K562 (cell line): ENCODE measurements at regions not wholly inside any gene's neighbourhood (a gene's known extent, or its start where the extent isn't known, plus 50 kb on each side); places are given as distances from the start of the nearest gene placed in this dataset.

Source experiments
- ATAC-seq: fragments of 200-7000 bp; cut with Tn5 transposase; 3 replicates; pipeline ENCODE4 v1.9.1; 2020; ENCODE audit warnings: moderate library complexity
- BruUV-seq: library from RNA; stranded (reverse); fragments of 400-500 nt; replicated peaks from 2 replicates; lab custom pipeline; 2021; lab: Mats Ljungman, UMichigan
- CTCF ChIA-PET: fragments of 300-600 bp; formaldehyde crosslinking; extraction: SDS; loops from one replicate; lab custom pipeline; 2021; ENCODE audit warnings: low intra/inter-chr PET ratio; lab: Yijun Ruan, JAX
- POLR2A ChIA-PET: fragments of 300-600, 350-650 bp; sonication (Branson Sonifier 250); formaldehyde crosslinking; extraction: SDS; loops from one replicate; lab custom pipeline; 2021; ENCODE audit warnings: antibody characterized with exemption, inconsistent platforms; lab: Yijun Ruan, JAX
- DNase-seq, 4 experiments: peaks; one replicate each; pipeline versions ENCODE4 v3.0.0 to v3.0.0-alpha.2; 2011 to 2018; ENCODE audit warnings: low spot score in 3 of 4, mixed read lengths in 3 of 4; ENCODE audit errors: extremely low read depth in 1 of 4
- FAIRE-seq: peaks from 2 replicates; lab custom pipeline; 2011; peaks lifted over from hg19 to GRCh38; lab: Jason Lieb, UNC
- H2AFZ ChIP-seq: 2 replicates; pipeline ENCODE4 v1.6.0; 2011; ENCODE audit warnings: low read depth, low read length, control low read depth, inconsistent platforms
- H3K27ac ChIP-seq: fragments of 200-600 bp; 3 replicates; pipeline ENCODE4 v1.8.0; 2011; ENCODE audit warnings: low read depth, mild to moderate bottlenecking, control low read depth, inconsistent platforms, low read length, moderate library complexity, mixed read lengths; ENCODE audit errors: extremely low read depth
- H3K27me3 ChIP-seq, 2 experiments: fragments of 300-600 bp in 1 of 2; 2 replicates in 1 of 2; 3 replicates in 1 of 2; pipeline versions ENCODE4 v1.6.0 to v1.8.0; 2011; ENCODE audit warnings: inconsistent platforms in 2 of 2, low read length in 2 of 2, mild to moderate bottlenecking in 1 of 2, mixed read lengths in 1 of 2, moderate library complexity in 1 of 2; ENCODE audit not compliant: control insufficient read depth in 2 of 2, insufficient read depth in 2 of 2
- H3K36me3 ChIP-seq: fragments of 300-600 bp; 3 replicates; pipeline ENCODE4 v1.8.0; 2011; ENCODE audit warnings: mild to moderate bottlenecking, low read length, inconsistent platforms; ENCODE audit not compliant: control insufficient read depth, insufficient read depth
- H3K4me1 ChIP-seq, 2 experiments: fragments of 200-600 bp in 1 of 2; replicated peaks in 1 of 2; 2 replicates in 1 of 2; 3 replicates in 1 of 2; pipeline versions ENCODE4 v1.5.1 to v1.8.0; 2011; ENCODE audit warnings: inconsistent platforms in 2 of 2, low read length in 2 of 2, mild to moderate bottlenecking in 1 of 2, mixed read lengths in 1 of 2, moderate library complexity in 1 of 2; ENCODE audit not compliant: control insufficient read depth in 2 of 2, insufficient read depth in 2 of 2
- H3K4me2 ChIP-seq: 2 replicates; pipeline ENCODE4 v1.6.1; 2011; ENCODE audit warnings: low read length, control low read depth, inconsistent platforms, mixed read lengths; ENCODE audit not compliant: insufficient read depth
- H3K4me3 ChIP-seq: fragments of 200-600 bp; sonication (generic), shearing (Covaris generic); 2 replicates; pipeline ENCODE4 v1.5.1; 2016; ENCODE audit warnings: control low read depth, inconsistent platforms
- H3K79me2 ChIP-seq: fragments of 200-600 bp; 3 replicates; pipeline ENCODE4 v1.8.0; 2011; ENCODE audit warnings: low read length, inconsistent platforms; ENCODE audit not compliant: control insufficient read depth, insufficient read depth
- H3K9ac ChIP-seq, 2 experiments: 2 replicates each; pipeline versions ENCODE4 v1.6.0 to v1.6.1; 2011; ENCODE audit warnings: low read depth in 2 of 2, low read length in 2 of 2, control low read depth in 1 of 2, inconsistent platforms in 1 of 2, mild to moderate bottlenecking in 1 of 2, mixed read lengths in 1 of 2; ENCODE audit not compliant: insufficient read depth in 1 of 2
- H3K9me1 ChIP-seq: one replicate; pipeline ENCODE4 v1.6.0; 2011; ENCODE audit warnings: inconsistent platforms, mild to moderate bottlenecking, low read length, moderate library complexity; ENCODE audit not compliant: control insufficient read depth, insufficient read depth
- H3K9me3 ChIP-seq: replicated peaks from 2 replicates; pipeline ENCODE4 v1.5.1; 2011; ENCODE audit warnings: low read depth, low read length, inconsistent platforms; ENCODE audit not compliant: control insufficient read depth, insufficient read depth
- H4K20me1 ChIP-seq: replicated peaks from 2 replicates; pipeline ENCODE4 v1.6.1; 2011; ENCODE audit warnings: low read length, inconsistent platforms, mixed read lengths; ENCODE audit not compliant: control insufficient read depth, insufficient read depth
- ETS1 ChIP-seq: conservative IDR thresholded peaks from 2 replicates; pipeline ENCODE4 v1.6.1; 2011; ENCODE audit warnings: low read depth, mild to moderate bottlenecking, low read length; ENCODE audit not compliant: control insufficient read depth
- FOXP1 ChIP-seq: sonication (generic); formaldehyde crosslinking; IDR thresholded peaks from 2 replicates; pipeline ENCODE4 v1.8.0; 2022; ENCODE audit warnings: mild to moderate bottlenecking, missing genetic modification reagents
- IFI16 ChIP-seq: fragments of 250-450 bp; sonication (Bioruptor Pico); IDR thresholded peaks from 2 replicates; pipeline ENCODE4 v2.1.2; 2022; ENCODE audit warnings: mild to moderate bottlenecking, inconsistent platforms
- KAT7 ChIP-seq: sonication (generic); formaldehyde crosslinking; IDR thresholded peaks from 2 replicates; pipeline ENCODE4 v1.8.0; 2022; ENCODE audit warnings: missing genetic modification reagents, mild to moderate bottlenecking, borderline replicate concordance
- KHSRP ChIP-seq: fragments of 450-650 bp; IDR thresholded peaks from 2 replicates; pipeline ENCODE4 v1.6.1; 2017
- SMARCA4 ChIP-seq: fragments of 450-650 bp; IDR thresholded peaks from 2 replicates; pipeline ENCODE4 v1.6.1; 2016
- ZNF146 ChIP-seq: IDR thresholded peaks from one replicate; pipeline ENCODE4 v1.6.1; 2018; ENCODE audit warnings: missing compliant biosample characterization; ENCODE audit not compliant: unreplicated experiment
- ZNF23 ChIP-seq: fragments of 250-450 bp; sonication (Bioruptor Pico); IDR thresholded peaks from 2 replicates; pipeline ENCODE4 v1.4.0; 2020; ENCODE audit warnings: mild to moderate bottlenecking
- ZNF785 ChIP-seq: fragments of 250-450 bp; sonication (Bioruptor Pico); IDR thresholded peaks from 2 replicates; pipeline ENCODE4 v1.4.0; 2020; ENCODE audit warnings: mild to moderate bottlenecking
- WGBS: fragments of 100-300 bp; shearing (Covaris generic); methylation state at CpG from one replicate; pipeline ENCODE4 v1.1.6; 2016; ENCODE audit warnings: low coverage, mixed read lengths; ENCODE audit not compliant: insufficient coverage; ENCODE audit errors: missing lambda C conversion rate; 5-methylcytosine and 5-hydroxymethylcytosine counted together
- in situ Hi-C: fragments of 300-500 bp; cut with MboI; formaldehyde crosslinking; loops from 4 replicates; pipeline ENCODE4 v1.15.0; 2018; ENCODE audit warnings: inconsistent platforms, mixed read lengths
- intact Hi-C: fragments of 100-400 bp; cut with micrococcal nuclease; formaldehyde crosslinking; loops from 2 replicates; pipeline ENCODE4 v1.14.2; 2022

GRCh38 chr12:97323154-97323553 lies 139.4 kb upstream of the RMST start:
- H4K20me1 ChIP-seq = no peaks in the 10 kb centered on the region
- ATAC-seq (no peak), DNase-seq (no peak), FAIRE-seq (no peak)
- H3K36me3 ChIP-seq = no peaks in the 10 kb centered on the region
- no peaks in the 10 kb centered on the region for H3K79me2 ChIP-seq
- H3K4me3 ChIP-seq = no peak overlapping the region
- H3K27ac ChIP-seq = no peak overlapping the region
- no peaks in the 10 kb centered on the region for H3K27me3 ChIP-seq
- no peak for TF ChIP-seq IFI16 (CRISPR knock-in tag)
- TF ChIP-seq ZNF23 (CRISPR knock-in tag) = no peak
- no peak for TF ChIP-seq SMARCA4
- TF ChIP-seq KAT7 (CRISPR knock-in tag) = no peak
- TF ChIP-seq FOXP1 (CRISPR knock-in tag) = no peak
- no peak for TF ChIP-seq KHSRP
- TF ChIP-seq ETS1 = no peak
- TF ChIP-seq ZNF146 (CRISPR knock-in tag) = no peak
- no peak for TF ChIP-seq ZNF785 (CRISPR knock-in tag)
- in situ Hi-C loops = loop anchor here (25.0 kb wide), 1 partner anchor 1064 kb away; no protein-coding TSS in a partner anchor
- H3K9ac ChIP-seq = no peak overlapping the region
- H3K4me1 ChIP-seq = no peaks in the 10 kb centered on the region
- H3K4me2 ChIP-seq = no peak overlapping the region
- ChIA-PET POLR2A (no interaction called here), CTCF (no interaction called here)
- H3K9me1 ChIP-seq = no peaks in the 10 kb centered on the region
- no peak overlapping the region for H2AFZ ChIP-seq
- 3% methylated on average over 4 of the region's 4 CpGs for WGBS
- intact Hi-C loops = no loop called here
- H3K9me3 ChIP-seq = no peaks in the 10 kb centered on the region
- no TSS peak for BruUV-seq
